Nephron progenitor cell (in vitro differentiated cells): ENCODE measurements at regions not wholly inside any gene's neighbourhood (a gene's known extent, or its start where the extent isn't known, plus 50 kb on each side); places are given as distances from the start of the nearest gene placed in this dataset.
A peak's percentile ranks its signal among the peaks of the same experiment; 100 is the strongest.
"Not testable (repeated sequence)": the region's sequence is repeated elsewhere in the genome, so short reads cannot be mapped to it uniquely, and the experiment has no call there.

ENCODE experiments used
- DNase-seq: peaks from one replicate; pipeline ENCODE4 v3.0.0; 2021
- H3K27ac Mint-ChIP-seq: 2 replicates; pipeline ENCODE4 v1.8.0; 2021; ENCODE audit warnings: mild to moderate bottlenecking, moderate library complexity, mixed read lengths
- H3K27me3 Mint-ChIP-seq: 2 replicates; pipeline ENCODE4 v1.8.0; 2021; ENCODE audit warnings: mild to moderate bottlenecking, low read depth, mixed read lengths; ENCODE audit not compliant: poor library complexity
- H3K36me3 Mint-ChIP-seq: 2 replicates; pipeline ENCODE4 v1.8.0; 2021; ENCODE audit warnings: low read depth, mixed read lengths
- H3K4me1 Mint-ChIP-seq: 2 replicates; pipeline ENCODE4 v1.8.0; 2021; ENCODE audit warnings: mixed read lengths
- H3K4me3 Mint-ChIP-seq: 2 replicates; pipeline ENCODE4 v1.8.0; 2021; ENCODE audit warnings: mild to moderate bottlenecking, moderate library complexity, mixed read lengths
- H3K9me3 Mint-ChIP-seq: 2 replicates; pipeline ENCODE4 v1.8.0; 2021; ENCODE audit warnings: mild to moderate bottlenecking, moderate library complexity, mixed read lengths
- TF ChIP-seq, protein P1 (sequence below): fragments of 200-600 bp; sonication (generic); IDR thresholded peaks from 2 replicates; pipeline ENCODE4 v1.5.0; 2021; ENCODE audit warnings: antibody characterized with exemption

DNA sequence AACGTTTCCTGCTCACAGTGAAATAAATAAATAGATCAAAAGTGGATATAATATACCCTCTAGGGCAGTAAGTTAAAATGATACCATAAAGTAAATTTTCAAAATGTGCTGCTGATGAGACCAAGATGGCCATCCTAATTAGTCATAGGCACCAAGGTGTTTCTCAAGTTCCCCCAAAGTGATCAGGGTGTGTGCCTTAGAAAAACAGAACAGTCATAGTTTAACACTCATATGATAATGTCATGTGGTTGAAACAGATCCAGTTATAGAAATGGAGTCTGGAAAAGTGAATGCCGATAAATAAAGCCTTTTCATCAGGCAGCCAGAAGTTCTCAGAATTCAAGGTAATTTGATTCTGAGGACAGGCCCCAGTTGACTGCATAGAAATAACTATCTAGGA, 161.5 kb upstream of the CDKN2B start:
- Mint-ChIP-seq H3K27ac (peak overlapping the region; percentile 35), H3K4me3 (no peak overlapping the region), H3K9me3 (no peaks in the 10 kb centered on the region), H3K4me1 (no peaks in the 10 kb centered on the region), H3K27me3 (no peaks in the 10 kb centered on the region), H3K36me3 (no peaks in the 10 kb centered on the region)
- TF ChIP-seq, protein P1, sequence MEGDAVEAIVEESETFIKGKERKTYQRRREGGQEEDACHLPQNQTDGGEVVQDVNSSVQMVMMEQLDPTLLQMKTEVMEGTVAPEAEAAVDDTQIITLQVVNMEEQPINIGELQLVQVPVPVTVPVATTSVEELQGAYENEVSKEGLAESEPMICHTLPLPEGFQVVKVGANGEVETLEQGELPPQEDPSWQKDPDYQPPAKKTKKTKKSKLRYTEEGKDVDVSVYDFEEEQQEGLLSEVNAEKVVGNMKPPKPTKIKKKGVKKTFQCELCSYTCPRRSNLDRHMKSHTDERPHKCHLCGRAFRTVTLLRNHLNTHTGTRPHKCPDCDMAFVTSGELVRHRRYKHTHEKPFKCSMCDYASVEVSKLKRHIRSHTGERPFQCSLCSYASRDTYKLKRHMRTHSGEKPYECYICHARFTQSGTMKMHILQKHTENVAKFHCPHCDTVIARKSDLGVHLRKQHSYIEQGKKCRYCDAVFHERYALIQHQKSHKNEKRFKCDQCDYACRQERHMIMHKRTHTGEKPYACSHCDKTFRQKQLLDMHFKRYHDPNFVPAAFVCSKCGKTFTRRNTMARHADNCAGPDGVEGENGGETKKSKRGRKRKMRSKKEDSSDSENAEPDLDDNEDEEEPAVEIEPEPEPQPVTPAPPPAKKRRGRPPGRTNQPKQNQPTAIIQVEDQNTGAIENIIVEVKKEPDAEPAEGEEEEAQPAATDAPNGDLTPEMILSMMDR, result no peak
- DNase-seq, result no peak

DNA sequence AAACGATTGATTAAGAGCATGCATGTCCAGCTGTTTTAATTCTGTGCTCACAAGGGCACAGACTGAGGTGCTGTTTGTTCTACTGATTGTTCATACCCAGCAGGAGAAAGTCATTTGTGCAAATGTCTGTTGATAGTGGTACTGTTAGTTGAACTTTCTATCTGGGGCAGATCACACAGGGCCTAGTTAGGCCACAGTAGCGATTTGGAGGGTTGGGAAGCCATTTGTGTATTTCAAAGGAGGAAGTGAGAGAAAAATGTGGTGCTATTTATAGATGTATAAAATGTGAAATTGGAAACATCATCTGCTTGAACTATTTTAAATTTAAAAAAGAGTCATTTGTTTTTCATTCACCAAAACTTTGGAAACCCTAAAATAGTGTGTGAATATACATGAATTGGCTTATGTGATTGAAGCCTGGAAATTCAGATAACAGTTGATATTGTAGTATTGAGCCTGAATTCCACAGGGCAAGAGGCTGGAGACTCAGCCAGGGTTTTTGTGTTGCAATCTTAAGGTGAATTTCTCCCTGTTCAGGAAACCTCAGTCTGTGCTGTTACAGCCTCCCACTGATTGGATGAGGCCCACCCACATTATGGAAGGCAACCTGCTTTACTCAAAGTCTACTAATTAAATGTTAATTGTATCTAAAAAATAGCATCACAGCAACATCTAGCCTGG, 162.0 kb upstream of the CDKN2B start:
- TF ChIP-seq, protein P1, result no peak
- Mint-ChIP-seq H3K27me3 (no peaks in the 10 kb centered on the region), H3K9me3 (peaks cover 1% of the 10 kb centered on the region), H3K4me1 (no peaks in the 10 kb centered on the region), H3K27ac (peak overlapping the region; percentile 35), H3K36me3 (no peaks in the 10 kb centered on the region), H3K4me3 (no peak overlapping the region)
- DNase-seq, result no peak

DNA sequence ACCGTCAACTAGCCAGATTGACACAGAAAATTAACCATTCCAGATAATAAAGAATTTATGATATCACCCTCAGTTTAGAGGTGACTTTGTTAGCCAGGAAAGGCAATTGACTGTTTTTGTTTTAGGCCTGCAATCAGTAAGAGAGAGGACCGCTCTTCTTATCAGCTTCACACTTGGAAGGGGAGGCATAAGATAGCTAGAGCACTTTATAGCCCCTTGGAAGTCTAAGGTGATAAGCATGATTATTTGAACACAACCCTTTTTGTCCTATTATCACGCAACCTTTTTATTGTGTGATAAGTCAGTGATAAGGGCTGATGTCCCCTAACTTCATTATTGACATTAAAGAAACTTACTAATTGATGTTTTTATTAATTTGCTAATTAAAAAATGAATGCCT, 162.6 kb upstream of the CDKN2B start:
- H3K4me3 Mint-ChIP-seq, result no peak overlapping the region
- no peak for DNase-seq
- no peaks in the 10 kb centered on the region for H3K36me3 Mint-ChIP-seq
- no peaks in the 10 kb centered on the region for H3K27me3 Mint-ChIP-seq
- no peaks in the 10 kb centered on the region for H3K4me1 Mint-ChIP-seq
- peaks cover 7% of the 10 kb centered on the region for H3K9me3 Mint-ChIP-seq
- TF ChIP-seq, protein P1, result no peak
- H3K27ac Mint-ChIP-seq, result no peak overlapping the region

DNA sequence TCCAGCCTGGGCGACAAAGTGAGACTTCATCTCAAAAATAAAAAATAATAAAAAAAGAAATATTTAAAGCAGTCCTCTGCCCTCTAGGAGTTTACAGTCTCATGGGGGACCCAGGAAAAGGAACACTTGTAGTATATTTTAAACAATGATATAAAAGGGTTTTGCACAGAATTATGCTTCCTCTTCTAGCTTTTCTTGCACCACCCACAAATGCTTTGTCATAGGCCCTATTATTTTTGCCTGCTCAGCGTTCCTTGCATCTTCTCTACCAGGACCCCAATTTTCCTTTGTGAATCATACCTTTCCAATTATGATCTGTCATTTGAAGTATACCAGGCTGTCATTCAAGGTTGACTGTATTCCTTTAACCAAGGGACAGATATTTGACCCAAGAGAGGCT, 164.8 kb upstream of the CDKN2B start:
- no peak overlapping the region for H3K4me3 Mint-ChIP-seq
- H3K27ac Mint-ChIP-seq, result no peak overlapping the region
- peaks cover 19% of the 10 kb centered on the region for H3K9me3 Mint-ChIP-seq
- TF ChIP-seq, protein P1, result no peak
- no peak for DNase-seq
- H3K4me1 Mint-ChIP-seq, result no peaks in the 10 kb centered on the region
- no peaks in the 10 kb centered on the region for H3K27me3 Mint-ChIP-seq
- H3K36me3 Mint-ChIP-seq, result no peaks in the 10 kb centered on the region

DNA sequence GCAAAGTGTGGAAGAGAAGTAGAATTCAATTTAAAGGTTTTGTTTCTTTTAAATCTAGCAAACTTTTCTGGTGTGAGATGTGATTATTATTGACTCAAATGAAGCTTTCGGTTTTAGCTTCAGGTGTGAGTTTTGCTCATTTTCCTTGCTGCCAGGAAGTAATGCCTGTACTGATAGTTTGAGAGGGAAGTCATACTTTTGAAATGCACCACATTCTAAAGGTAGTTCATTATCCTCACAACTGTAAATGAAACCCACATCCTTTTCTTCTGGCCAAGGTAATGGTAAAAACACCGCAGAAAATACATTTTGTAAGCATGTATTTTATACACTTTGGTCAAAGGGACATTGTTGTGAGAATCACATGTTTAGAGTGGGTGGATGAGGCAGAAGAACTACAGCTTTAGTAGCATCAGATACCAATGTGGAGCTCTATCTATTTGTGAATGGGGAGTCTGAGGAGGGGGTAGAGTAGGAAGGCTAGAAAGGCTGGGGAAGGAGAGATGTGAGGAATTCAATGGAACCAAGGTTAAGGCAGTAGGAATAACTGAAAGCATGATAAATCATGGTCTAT, 167.0 kb upstream of the CDKN2B start:
- no peaks in the 10 kb centered on the region for H3K27me3 Mint-ChIP-seq
- H3K36me3 Mint-ChIP-seq, result no peaks in the 10 kb centered on the region
- no peak overlapping the region for H3K4me3 Mint-ChIP-seq
- no peaks in the 10 kb centered on the region for H3K4me1 Mint-ChIP-seq
- TF ChIP-seq, protein P1, result no peak
- no peak for DNase-seq
- peaks cover 19% of the 10 kb centered on the region for H3K9me3 Mint-ChIP-seq
- H3K27ac Mint-ChIP-seq, result no peak overlapping the region

DNA sequence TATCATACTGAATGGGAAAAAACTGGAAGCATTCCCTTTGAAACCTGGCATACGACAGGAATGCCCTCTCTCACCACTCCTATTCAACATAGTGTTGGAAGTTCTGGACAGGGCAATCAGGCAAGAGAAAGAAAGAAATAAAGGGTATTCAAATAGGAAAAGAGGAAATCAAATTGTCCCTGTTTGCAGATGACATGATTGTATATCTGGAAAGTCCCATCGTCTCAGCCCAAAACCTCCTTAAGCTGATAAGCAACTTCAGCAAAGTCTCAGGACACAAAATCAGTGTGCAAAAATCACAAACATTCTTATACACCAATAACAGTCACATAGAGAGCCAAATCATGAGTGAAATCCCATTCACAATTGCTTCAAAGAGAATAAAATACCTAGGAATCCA, 171.9 kb upstream of the CDKN2B start:
- H3K4me3 Mint-ChIP-seq, DNase-seq, H3K27me3 Mint-ChIP-seq, H3K27ac Mint-ChIP-seq, H3K36me3 Mint-ChIP-seq, H3K4me1 Mint-ChIP-seq: not testable (repeated sequence)
- peaks cover 23% of the 10 kb centered on the region for H3K9me3 Mint-ChIP-seq
